ENCODE measurements at regions not wholly inside any gene's neighbourhood (a gene's known extent, or its start where the extent isn't known, plus 50 kb on each side); places are given as distances from the start of the nearest gene placed in this dataset.

DNA sequence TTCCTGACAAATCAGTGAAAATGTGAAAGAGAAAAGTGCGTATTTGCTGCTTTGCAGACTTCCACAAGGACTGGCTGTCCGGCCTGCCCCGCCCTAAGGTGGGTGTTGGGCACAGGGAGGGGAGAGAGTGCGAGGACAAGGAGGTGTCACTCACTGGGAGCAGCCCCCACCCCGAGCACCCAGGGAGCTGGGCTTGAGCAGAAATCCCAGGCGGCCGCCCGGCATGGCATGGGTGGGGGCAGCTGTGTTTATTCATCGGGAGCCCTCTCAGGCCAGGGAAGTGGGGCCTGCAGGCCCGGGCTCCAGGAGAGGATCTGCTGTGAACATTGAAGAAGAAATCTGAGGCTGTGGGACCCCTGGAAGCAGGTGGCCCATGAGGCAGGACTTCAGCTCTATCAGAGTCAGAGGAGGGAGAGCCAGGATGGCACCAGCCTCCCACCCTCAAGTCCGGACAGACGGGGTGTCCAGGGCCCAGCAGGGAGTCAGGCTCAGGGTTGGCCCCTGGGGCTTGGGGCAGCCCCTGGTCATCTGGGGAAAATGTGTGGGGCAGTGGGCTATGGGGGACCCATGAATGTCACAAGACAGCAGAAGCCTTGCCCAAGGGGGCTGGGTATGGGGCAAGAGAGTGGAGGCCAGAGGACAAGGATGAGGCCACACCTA is 164.4 kb upstream of the PPP2R2D start:
- TF ChIP-seq CTCF (IDR thresholded peaks at IDR 0.05) (no peak), POLR2A (IDR thresholded peaks at IDR 0.05) (no peak)
